Mucosa of gallbladder (tissue), 1 donor: ENCODE measurements at regions not wholly inside any gene's neighbourhood (a gene's known extent, or its start where the extent isn't known, plus 50 kb on each side); places are given as distances from the start of the nearest gene placed in this dataset.

Source experiments
- DNase-seq: peaks from one replicate; pipeline ENCODE4 v3.0.0-alpha.2; 2020; ENCODE audit warnings: low spot score
- donor health status: DM: no; HTN: no; CAD: no.

- no peak for DNase-seq
Observed at GRCh38 chr6:139685009-139685408, 310.6 kb upstream of the CITED2 start.

- DNase-seq, result no peak
Observed at GRCh38 chr6:139680819-139681218, 306.4 kb upstream of the CITED2 start.

GRCh38 chr6:139679516-139680179, 305.2 kb upstream of the CITED2 start:
- no peak for DNase-seq

- DNase-seq, result no peak
Observed at GRCh38 chr6:139676718-139677117, 302.3 kb upstream of the CITED2 start.

- no peak for DNase-seq
Observed at GRCh38 chr6:139666284-139666683, 291.8 kb upstream of the CITED2 start.

- DNase-seq, result no peak
Observed at GRCh38 chr6:139663996-139664395, 289.5 kb upstream of the CITED2 start.

GRCh38 chr6:139659711-139660110, 285.3 kb upstream of the CITED2 start:
- no peak for DNase-seq

- DNase-seq, result no peak
Observed at GRCh38 chr6:139659196-139659595, 284.7 kb upstream of the CITED2 start.

GRCh38 chr6:139657119-139657518, 282.7 kb upstream of the CITED2 start:
- DNase-seq, result no peak

GRCh38 chr6:139655783-139656705, 281.6 kb upstream of the CITED2 start:
- peak; percentile 90 for DNase-seq

GRCh38 chr6:139654888-139655782, 280.7 kb upstream of the CITED2 start:
- no peak for DNase-seq

- DNase-seq, result no peak
Observed at GRCh38 chr6:139654309-139654708, 279.9 kb upstream of the CITED2 start.

- DNase-seq, result no peak
Observed at GRCh38 chr6:139653111-139653510, 278.7 kb upstream of the CITED2 start.

GRCh38 chr6:139650941-139651340, 276.5 kb upstream of the CITED2 start:
- no peak for DNase-seq

GRCh38 chr6:139649732-139650131, 275.3 kb upstream of the CITED2 start:
- no peak for DNase-seq

- no peak for DNase-seq
Observed at GRCh38 chr6:139649128-139649527, 274.7 kb upstream of the CITED2 start.

- no peak for DNase-seq
Observed at GRCh38 chr6:139648430-139649000, 274.1 kb upstream of the CITED2 start.

- DNase-seq, result no peak
Observed at GRCh38 chr6:139647841-139648240, 273.4 kb upstream of the CITED2 start.

GRCh38 chr6:139647016-139647415, 272.6 kb upstream of the CITED2 start:
- DNase-seq, result no peak

GRCh38 chr6:139644821-139645220, 270.4 kb upstream of the CITED2 start:
- peak; percentile 52 for DNase-seq

- DNase-seq, result no peak
Observed at GRCh38 chr6:139643986-139644385, 269.5 kb upstream of the CITED2 start.

- no peak for DNase-seq
Observed at GRCh38 chr6:139642346-139642745, 267.9 kb upstream of the CITED2 start.
